ENCODE measurements at regions not wholly inside any gene's neighbourhood (a gene's known extent, or its start where the extent isn't known, plus 50 kb on each side); places are given as distances from the start of the nearest gene placed in this dataset.

DNA sequence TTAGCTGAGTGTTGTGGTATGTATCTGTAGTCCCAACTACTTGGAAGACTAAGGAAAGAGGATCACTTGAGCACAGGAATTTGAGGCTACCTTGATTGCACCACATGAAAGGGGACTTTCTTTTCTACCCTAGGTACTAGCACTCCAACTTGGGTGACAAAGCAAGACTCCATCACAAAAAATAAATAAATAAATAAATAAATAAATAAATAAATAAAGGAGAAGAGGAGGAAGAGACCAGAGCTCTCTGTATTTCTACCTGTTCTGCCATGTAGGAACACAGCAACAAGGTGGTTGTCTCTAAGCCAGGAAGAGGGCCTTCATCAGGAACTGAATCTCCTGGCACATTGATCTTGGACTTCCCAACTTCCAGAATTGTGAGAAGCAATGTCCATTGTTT is 118.6 kb downstream of the HMHB1 start:
- DNase-seq (ENCODE audit: low spot score), result no peak
- Mint-ChIP-seq H3K4me3 (ENCODE audit: unreplicated experiment) (no peak overlapping the region), H3K9me3 (ENCODE audit: unreplicated experiment) (no peaks in the 10 kb centered on the region), H3K4me1 (ENCODE audit: unreplicated experiment) (no peaks in the 10 kb centered on the region), H3K27me3 (ENCODE audit: unreplicated experiment) (no peaks in the 10 kb centered on the region), H3K36me3 (ENCODE audit: low read depth, unreplicated experiment) (no peaks in the 10 kb centered on the region), H3K27ac (ENCODE audit: unreplicated experiment) (no peak overlapping the region)
- TF ChIP-seq, protein P1, sequence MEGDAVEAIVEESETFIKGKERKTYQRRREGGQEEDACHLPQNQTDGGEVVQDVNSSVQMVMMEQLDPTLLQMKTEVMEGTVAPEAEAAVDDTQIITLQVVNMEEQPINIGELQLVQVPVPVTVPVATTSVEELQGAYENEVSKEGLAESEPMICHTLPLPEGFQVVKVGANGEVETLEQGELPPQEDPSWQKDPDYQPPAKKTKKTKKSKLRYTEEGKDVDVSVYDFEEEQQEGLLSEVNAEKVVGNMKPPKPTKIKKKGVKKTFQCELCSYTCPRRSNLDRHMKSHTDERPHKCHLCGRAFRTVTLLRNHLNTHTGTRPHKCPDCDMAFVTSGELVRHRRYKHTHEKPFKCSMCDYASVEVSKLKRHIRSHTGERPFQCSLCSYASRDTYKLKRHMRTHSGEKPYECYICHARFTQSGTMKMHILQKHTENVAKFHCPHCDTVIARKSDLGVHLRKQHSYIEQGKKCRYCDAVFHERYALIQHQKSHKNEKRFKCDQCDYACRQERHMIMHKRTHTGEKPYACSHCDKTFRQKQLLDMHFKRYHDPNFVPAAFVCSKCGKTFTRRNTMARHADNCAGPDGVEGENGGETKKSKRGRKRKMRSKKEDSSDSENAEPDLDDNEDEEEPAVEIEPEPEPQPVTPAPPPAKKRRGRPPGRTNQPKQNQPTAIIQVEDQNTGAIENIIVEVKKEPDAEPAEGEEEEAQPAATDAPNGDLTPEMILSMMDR (IDR thresholded peaks at IDR 0.05; ENCODE audit: unreplicated experiment), result no peak

DNA sequence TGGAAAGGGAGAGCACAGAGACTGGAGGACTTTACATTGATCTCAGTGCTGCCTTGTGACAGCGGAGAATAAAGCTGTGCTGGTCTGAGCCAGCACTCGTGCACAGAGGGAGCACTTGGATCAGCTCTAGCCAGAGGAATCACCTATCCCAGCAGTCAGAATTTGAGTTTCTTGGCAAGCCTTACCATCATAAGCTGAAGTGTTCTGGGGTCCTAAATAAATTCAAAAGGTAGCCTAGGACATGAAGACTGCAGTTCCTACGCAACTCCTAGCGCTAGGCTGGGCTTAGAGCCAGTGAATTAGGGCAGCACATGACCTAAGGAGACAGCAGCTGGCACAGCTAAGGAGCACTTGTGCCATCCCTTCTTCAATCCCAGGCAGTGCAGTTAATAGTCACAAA is 119.5 kb downstream of the HMHB1 start:
- Mint-ChIP-seq H3K27ac (ENCODE audit: unreplicated experiment) (no peak overlapping the region), H3K4me1 (ENCODE audit: unreplicated experiment) (no peaks in the 10 kb centered on the region), H3K9me3 (ENCODE audit: unreplicated experiment) (no peaks in the 10 kb centered on the region), H3K27me3 (ENCODE audit: unreplicated experiment) (no peaks in the 10 kb centered on the region), H3K4me3 (ENCODE audit: unreplicated experiment) (no peak overlapping the region), H3K36me3 (ENCODE audit: low read depth, unreplicated experiment) (no peaks in the 10 kb centered on the region)
- no peak for DNase-seq (ENCODE audit: low spot score)
- TF ChIP-seq, protein P1 (IDR thresholded peaks at IDR 0.05; ENCODE audit: unreplicated experiment), result no peak

DNA sequence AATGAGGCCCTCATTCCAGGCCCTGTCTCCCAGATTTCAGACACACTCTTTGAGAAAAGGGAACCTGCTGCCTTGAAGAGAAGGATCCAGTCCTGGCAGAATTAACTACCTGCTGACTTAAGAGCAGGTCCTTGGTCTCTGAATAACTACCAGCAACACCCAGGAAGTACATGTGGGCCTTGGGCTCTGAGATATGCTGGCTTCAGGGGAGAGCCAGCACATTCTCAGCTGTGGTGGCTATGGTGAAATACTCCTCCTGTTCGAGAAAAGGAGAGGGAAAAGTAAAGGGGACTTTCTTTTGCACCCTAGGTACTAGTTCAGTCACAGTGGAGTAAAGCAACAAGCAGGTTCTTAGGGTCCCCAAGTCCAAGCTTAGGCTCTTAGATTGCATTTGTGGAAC is 120.0 kb downstream of the HMHB1 start:
- no peak overlapping the region for H3K27ac Mint-ChIP-seq (ENCODE audit: unreplicated experiment)
- TF ChIP-seq, protein P1 (IDR thresholded peaks at IDR 0.05; ENCODE audit: unreplicated experiment), result no peak
- no peaks in the 10 kb centered on the region for H3K9me3 Mint-ChIP-seq (ENCODE audit: unreplicated experiment)
- no peaks in the 10 kb centered on the region for H3K36me3 Mint-ChIP-seq (ENCODE audit: low read depth, unreplicated experiment)
- no peak overlapping the region for H3K4me3 Mint-ChIP-seq (ENCODE audit: unreplicated experiment)
- no peaks in the 10 kb centered on the region for H3K27me3 Mint-ChIP-seq (ENCODE audit: unreplicated experiment)
- no peak for DNase-seq (ENCODE audit: low spot score)
- H3K4me1 Mint-ChIP-seq (ENCODE audit: unreplicated experiment), result no peaks in the 10 kb centered on the region

- no peak overlapping the region for H3K4me3 Mint-ChIP-seq (ENCODE audit: unreplicated experiment)
- no peaks in the 10 kb centered on the region for H3K4me1 Mint-ChIP-seq (ENCODE audit: unreplicated experiment)
- H3K9me3 Mint-ChIP-seq (ENCODE audit: unreplicated experiment), result no peaks in the 10 kb centered on the region
- no peak for DNase-seq (ENCODE audit: low spot score)
- H3K36me3 Mint-ChIP-seq (ENCODE audit: low read depth, unreplicated experiment), result no peaks in the 10 kb centered on the region
- TF ChIP-seq, protein P1 (IDR thresholded peaks at IDR 0.05; ENCODE audit: unreplicated experiment), result no peak
- no peaks in the 10 kb centered on the region for H3K27me3 Mint-ChIP-seq (ENCODE audit: unreplicated experiment)
- no peak overlapping the region for H3K27ac Mint-ChIP-seq (ENCODE audit: unreplicated experiment)
These were observed 120.6 kb downstream of the HMHB1 start for GRCh38 chr5:143932584-143932983.

GRCh38 chr5:143933451-143933850 is 121.5 kb downstream of the HMHB1 start:
- Mint-ChIP-seq H3K36me3 (ENCODE audit: low read depth, unreplicated experiment) (no peaks in the 10 kb centered on the region), H3K27ac (ENCODE audit: unreplicated experiment) (no peak overlapping the region), H3K4me3 (ENCODE audit: unreplicated experiment) (no peak overlapping the region), H3K9me3 (ENCODE audit: unreplicated experiment) (no peaks in the 10 kb centered on the region), H3K27me3 (ENCODE audit: unreplicated experiment) (no peaks in the 10 kb centered on the region), H3K4me1 (ENCODE audit: unreplicated experiment) (no peaks in the 10 kb centered on the region)
- no peak for DNase-seq (ENCODE audit: low spot score)
- TF ChIP-seq, protein P1 (IDR thresholded peaks at IDR 0.05; ENCODE audit: unreplicated experiment), result no peak
